H9 (cell line): ENCODE measurements at regions not wholly inside any gene's neighbourhood (a gene's known extent, or its start where the extent isn't known, plus 50 kb on each side); places are given as distances from the start of the nearest gene placed in this dataset.

Source experiments
- DNase-seq: peaks from one replicate; pipeline ENCODE4 v3.0.0-alpha.2; 2017
- H2AFZ ChIP-seq: one replicate; pipeline ENCODE4 v1.6.1; 2013; ENCODE audit warnings: mild to moderate bottlenecking, low read length, control low read depth, moderate library complexity
- H2AK5ac ChIP-seq: 2 replicates; pipeline ENCODE4 v1.6.1; 2013; ENCODE audit warnings: low read length, control low read depth, mixed read lengths; ENCODE audit not compliant: insufficient read length
- H2BK120ac ChIP-seq: one replicate; pipeline ENCODE4 v1.6.1; 2013; ENCODE audit warnings: low read depth, mild to moderate bottlenecking, low read length, control low read depth, inconsistent platforms; ENCODE audit not compliant: poor library complexity, severe bottlenecking
- H2BK12ac ChIP-seq: 2 replicates; pipeline ENCODE4 v1.6.1; 2013; ENCODE audit warnings: low read length, control low read depth, mixed read lengths, low read depth; ENCODE audit not compliant: insufficient read length
- H2BK15ac ChIP-seq: 2 replicates; pipeline ENCODE4 v1.6.1; 2013; ENCODE audit warnings: low read depth, low read length, control low read depth
- H2BK20ac ChIP-seq: one replicate; pipeline ENCODE4 v1.6.1; 2013; ENCODE audit warnings: low read depth, mild to moderate bottlenecking, low read length, control low read depth, inconsistent platforms; ENCODE audit not compliant: poor library complexity, severe bottlenecking
- H2BK5ac ChIP-seq: 2 replicates; pipeline ENCODE4 v1.6.1; 2013; ENCODE audit warnings: low read length, control low read depth, mixed read lengths; ENCODE audit not compliant: insufficient read length
- H3K14ac ChIP-seq: 2 replicates; pipeline ENCODE4 v1.6.1; 2013; ENCODE audit warnings: low read length, control low read depth; ENCODE audit not compliant: insufficient read depth
- H3K18ac ChIP-seq: 2 replicates; pipeline ENCODE4 v1.6.1; 2013; ENCODE audit warnings: low read depth, mild to moderate bottlenecking, mixed read lengths, low read length, control low read depth; ENCODE audit not compliant: insufficient read length
- H3K23ac ChIP-seq: 2 replicates; pipeline ENCODE4 v1.6.1; 2013; ENCODE audit warnings: low read length, control low read depth, mixed read lengths, low read depth; ENCODE audit not compliant: insufficient read length
- H3K23me2 ChIP-seq: 2 replicates; pipeline ENCODE4 v1.6.1; 2013; ENCODE audit warnings: low read depth, mild to moderate bottlenecking, mixed read lengths, low read length, control low read depth; ENCODE audit not compliant: insufficient read length, poor library complexity, severe bottlenecking
- H3K27ac ChIP-seq: 2 replicates; pipeline ENCODE4 v1.5.1; 2013; ENCODE audit warnings: low read length, control low read depth, mixed read lengths, low read depth; ENCODE audit not compliant: insufficient read length
- H3K27me3 ChIP-seq: 2 replicates; pipeline ENCODE4 v1.6.1; 2013; ENCODE audit warnings: low read length, control low read depth, inconsistent platforms; ENCODE audit not compliant: insufficient read depth
- H3K4ac ChIP-seq: 2 replicates; pipeline ENCODE4 v1.6.1; 2013; ENCODE audit warnings: low read depth, mild to moderate bottlenecking, control low read depth, inconsistent platforms, low read length, moderate library complexity
- H3K4me1 ChIP-seq: 2 replicates; pipeline ENCODE4 v1.6.1; 2013; ENCODE audit warnings: low read length, control low read depth, inconsistent platforms; ENCODE audit not compliant: insufficient read depth
- H3K4me2 ChIP-seq: 2 replicates; pipeline ENCODE4 v1.6.1; 2013; ENCODE audit warnings: low read length, control low read depth, mixed read lengths; ENCODE audit not compliant: insufficient read length, insufficient read depth
- H3K56ac ChIP-seq: 2 replicates; pipeline ENCODE4 v1.6.1; 2013; ENCODE audit warnings: low read depth, mild to moderate bottlenecking, mixed read lengths, low read length, control low read depth; ENCODE audit not compliant: insufficient read length
- H3K79me1 ChIP-seq: 2 replicates; pipeline ENCODE4 v1.6.1; 2013; ENCODE audit warnings: low read depth, mild to moderate bottlenecking, moderate library complexity, low read length, control low read depth, inconsistent platforms; ENCODE audit not compliant: insufficient read depth, poor library complexity, severe bottlenecking
- H3K79me2 ChIP-seq: 2 replicates; pipeline ENCODE4 v1.6.1; 2013; ENCODE audit warnings: low read length, control low read depth, inconsistent platforms; ENCODE audit not compliant: insufficient read depth
- H3K9ac ChIP-seq: 2 replicates; pipeline ENCODE4 v1.6.1; 2013; ENCODE audit warnings: low read length, control low read depth, mixed read lengths; ENCODE audit not compliant: insufficient read length; ENCODE audit errors: extremely low read depth
- H3K9me3 ChIP-seq: one replicate; pipeline ENCODE4 v1.6.1; 2013; ENCODE audit warnings: low read depth, low read length, inconsistent platforms; ENCODE audit not compliant: control insufficient read depth
- H3T11ph ChIP-seq: one replicate; pipeline ENCODE4 v1.6.1; 2013; ENCODE audit warnings: mild to moderate bottlenecking, low read length, control low read depth, inconsistent platforms
- H4K20me1 ChIP-seq: one replicate; pipeline ENCODE4 v1.6.1; 2013; ENCODE audit not compliant: control insufficient read depth, insufficient read length, insufficient read depth
- H4K5ac ChIP-seq: 2 replicates; pipeline ENCODE4 v1.6.1; 2013; ENCODE audit warnings: low read depth, mild to moderate bottlenecking, mixed read lengths, low read length, control low read depth; ENCODE audit not compliant: insufficient read length
- H4K8ac ChIP-seq: replicated peaks from 2 replicates; pipeline ENCODE4 v1.6.1; 2013; ENCODE audit warnings: low read length, control low read depth, mixed read lengths, low read depth; ENCODE audit not compliant: insufficient read length
- H4K91ac ChIP-seq: 2 replicates; pipeline ENCODE4 v1.6.1; 2013; ENCODE audit warnings: low read depth, mild to moderate bottlenecking, moderate library complexity, mixed read lengths, low read length, control low read depth; ENCODE audit not compliant: insufficient read length
- H3K27ac Mint-ChIP-seq, 3 experiments: 2 replicates in 2 of 3; 3 replicates in 1 of 3; pipeline ENCODE4 v1.8.0; 2020 to 2021; ENCODE audit warnings: mixed read lengths in 3 of 3, mild to moderate bottlenecking in 1 of 3, moderate library complexity in 1 of 3
- H3K27me3 Mint-ChIP-seq: 2 replicates; pipeline ENCODE4 v1.8.0; 2021; ENCODE audit warnings: low read depth, mild to moderate bottlenecking, moderate library complexity, mixed read lengths
- H3K36me3 Mint-ChIP-seq, 3 experiments: 2 replicates in 2 of 3; 3 replicates in 1 of 3; pipeline ENCODE4 v1.8.0; 2020 to 2021; ENCODE audit warnings: low read depth in 3 of 3, mixed read lengths in 3 of 3; ENCODE audit not compliant: insufficient read depth in 1 of 3
- H3K4me1 Mint-ChIP-seq, 2 experiments: 2 replicates each; pipeline ENCODE4 v1.8.0; 2020; ENCODE audit warnings: mixed read lengths in 2 of 2
- H3K4me3 Mint-ChIP-seq, 2 experiments: 2 replicates in 1 of 2; 3 replicates in 1 of 2; pipeline ENCODE4 v1.8.0; 2020 to 2021; ENCODE audit warnings: mild to moderate bottlenecking in 2 of 2, mixed read lengths in 2 of 2, moderate library complexity in 1 of 2
- H3K9me3 Mint-ChIP-seq, 2 experiments: 2 replicates in 1 of 2; 3 replicates in 1 of 2; pipeline ENCODE4 v1.8.0; 2020; ENCODE audit warnings: mild to moderate bottlenecking in 2 of 2, mixed read lengths in 2 of 2, moderate library complexity in 1 of 2
- WGBS: extraction: QIAGEN DNeasy Blood & Tissue Kit; methylation state at CpG from one replicate; pipeline ENCODE4 v1.1.7; 2013; ENCODE audit warnings: missing lambda C conversion rate, low lambda C conversion rate, mixed read lengths; ENCODE audit not compliant: insufficient read length; ENCODE audit errors: extremely low coverage; 5-methylcytosine and 5-hydroxymethylcytosine counted together
- TF ChIP-seq, protein P1 (sequence below): fragments of 200-600 bp; sonication (generic); conservative IDR thresholded peaks from 3 replicates; pipeline ENCODE4 v1.8.0; 2021; ENCODE audit warnings: antibody characterized with exemption, mild to moderate bottlenecking

- no peak overlapping the region for H3K27ac Mint-ChIP-seq
These were observed 221.7 kb downstream of the ZWINT start for GRCh38 chr10:56139405-56139804.

More at GRCh38 chr10:56139405-56139804, 221.7 kb downstream of the ZWINT start:
- Mint-ChIP-seq H3K36me3 (no peaks in the 10 kb centered on the region; a peak in 1 of 7 replicates), H3K27me3 (no peaks in the 10 kb centered on the region), H3K4me1 (peaks cover 4% of the 10 kb centered on the region in 2 experiments), H3K9me3 (no peaks in the 10 kb centered on the region), H3K4me3 (no peak overlapping the region)
- Histone ChIP-seq H3K4me2 (no peak overlapping the region), H3K79me1 (no peaks in the 10 kb centered on the region), H3K23me2 (no peaks in the 10 kb centered on the region), H2BK15ac (no peak overlapping the region), H4K91ac (no peak overlapping the region), H4K5ac (no peak overlapping the region), H3K14ac (no peak overlapping the region), H4K20me1 (no peaks in the 10 kb centered on the region), H3K9ac (no peak overlapping the region), H2AK5ac (no peak overlapping the region), H2BK120ac (no peak overlapping the region), H2AFZ (no peak overlapping the region), H3K23ac (no peak overlapping the region), H3K56ac (no peak overlapping the region), H3K27ac (no peak overlapping the region), H3K79me2 (no peaks in the 10 kb centered on the region), H3K4ac (no peak overlapping the region), H3K4me1 (no peaks in the 10 kb centered on the region), H3K18ac (no peak overlapping the region), H3K27me3 (no peaks in the 10 kb centered on the region), H2BK20ac (no peak overlapping the region), H2BK12ac (no peak overlapping the region), H3T11ph (no peak overlapping the region), H2BK5ac (no peak overlapping the region), H4K8ac (no peak overlapping the region), H3K9me3 (no peaks in the 10 kb centered on the region)
- TF ChIP-seq, protein P1, sequence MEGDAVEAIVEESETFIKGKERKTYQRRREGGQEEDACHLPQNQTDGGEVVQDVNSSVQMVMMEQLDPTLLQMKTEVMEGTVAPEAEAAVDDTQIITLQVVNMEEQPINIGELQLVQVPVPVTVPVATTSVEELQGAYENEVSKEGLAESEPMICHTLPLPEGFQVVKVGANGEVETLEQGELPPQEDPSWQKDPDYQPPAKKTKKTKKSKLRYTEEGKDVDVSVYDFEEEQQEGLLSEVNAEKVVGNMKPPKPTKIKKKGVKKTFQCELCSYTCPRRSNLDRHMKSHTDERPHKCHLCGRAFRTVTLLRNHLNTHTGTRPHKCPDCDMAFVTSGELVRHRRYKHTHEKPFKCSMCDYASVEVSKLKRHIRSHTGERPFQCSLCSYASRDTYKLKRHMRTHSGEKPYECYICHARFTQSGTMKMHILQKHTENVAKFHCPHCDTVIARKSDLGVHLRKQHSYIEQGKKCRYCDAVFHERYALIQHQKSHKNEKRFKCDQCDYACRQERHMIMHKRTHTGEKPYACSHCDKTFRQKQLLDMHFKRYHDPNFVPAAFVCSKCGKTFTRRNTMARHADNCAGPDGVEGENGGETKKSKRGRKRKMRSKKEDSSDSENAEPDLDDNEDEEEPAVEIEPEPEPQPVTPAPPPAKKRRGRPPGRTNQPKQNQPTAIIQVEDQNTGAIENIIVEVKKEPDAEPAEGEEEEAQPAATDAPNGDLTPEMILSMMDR = no peak
- no CpG with 5 or more reads among the region's 4 CpGs for WGBS
- no peak for DNase-seq
